Sciatic nerve (tissue), 2 donors: ENCODE measurements at regions not wholly inside any gene's neighbourhood (a gene's known extent, or its start where the extent isn't known, plus 50 kb on each side); places are given as distances from the start of the nearest gene placed in this dataset.
"Not testable (repeated sequence)": the region's sequence is repeated elsewhere in the genome, so short reads cannot be mapped to it uniquely, and the experiment has no call there.

Experiments
- ATAC-seq: fragments of 200-7000 bp; cut with Tn5 transposase; one replicate; pipeline ENCODE4 v1.9.1; 2020; ENCODE audit warnings: mild to moderate bottlenecking, moderate library complexity
- DNase-seq: peaks from one replicate; pipeline ENCODE4 v3.0.0-alpha.2; 2020; ENCODE audit warnings: low spot score
- intact Hi-C: fragments of 100-400 bp; cut with DNase I; formaldehyde crosslinking; loops from one replicate; pipeline ENCODE4 v1.14.2; 2022
- donor health status: DM: no; HTN: no; CAD: no.
- donor health status: DM: no; HTN: no; CAD: no.

GRCh38 chr7:37590824-37591223, 92.7 kb upstream of the GPR141 start:
- intact Hi-C loops: no loop called here
- no peak for ATAC-seq

GRCh38 chr7:37592366-37592765, 91.2 kb upstream of the GPR141 start:
- intact Hi-C loops: no loop called here
- ATAC-seq (no peak), DNase-seq (no peak)

More at GRCh38 chr7:37590824-37591223, 92.7 kb upstream of the GPR141 start:
- no peak for DNase-seq

- ATAC-seq: no peak
- no peak for DNase-seq
- intact Hi-C loops: no loop called here
Measured at GRCh38 chr7:37594602-37595001, 89.0 kb upstream of the GPR141 start.

GRCh38 chr7:37598824-37599223, 84.7 kb upstream of the GPR141 start:
- DNase-seq (no peak), ATAC-seq (no peak)
- intact Hi-C loops: no loop called here

- intact Hi-C loops: no loop called here
- ATAC-seq (no peak), DNase-seq (no peak)
Measured at GRCh38 chr7:37601321-37601720, 82.2 kb upstream of the GPR141 start.

GRCh38 chr7:37604078-37604477, 79.5 kb upstream of the GPR141 start:
- no peak for ATAC-seq
- DNase-seq: no peak
- intact Hi-C loops: no loop called here

GRCh38 chr7:37617406-37617805, 66.2 kb upstream of the GPR141 start:
- intact Hi-C loops, ATAC-seq, DNase-seq: not testable (repeated sequence)

- intact Hi-C loops: no loop called here
- no peak for ATAC-seq
- no peak for DNase-seq
Measured at GRCh38 chr7:37633048-37633447, 50.5 kb upstream of the GPR141 start.
